ENCODE measurements at regions not wholly inside any gene's neighbourhood (a gene's known extent, or its start where the extent isn't known, plus 50 kb on each side); places are given as distances from the start of the nearest gene placed in this dataset.

DNA sequence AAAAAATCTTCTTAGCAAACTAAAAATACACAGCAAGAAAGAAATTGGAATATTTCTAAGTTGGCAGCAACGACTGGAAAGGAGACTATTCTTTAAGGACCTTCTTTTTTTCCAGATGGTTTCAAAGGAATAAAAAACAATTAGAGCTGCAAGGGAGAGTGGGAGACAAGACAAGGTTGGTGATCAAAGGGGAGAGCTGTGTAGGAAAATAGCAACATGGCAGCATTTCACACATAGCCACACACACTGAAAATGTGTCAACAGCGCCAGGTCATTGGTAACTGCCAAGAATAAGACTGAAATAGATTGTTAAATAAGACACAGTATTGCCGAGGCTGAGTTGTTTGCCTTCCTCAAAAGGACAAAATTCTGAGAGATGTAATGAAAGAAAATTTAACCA is 88.1 kb upstream of the TLE1 start:
- no peak for TF ChIP-seq SIN3A (IDR thresholded peaks at IDR 0.05; ENCODE audit: borderline replicate concordance, insufficient read depth, low read length)
- no peak for TF ChIP-seq TAF1 (IDR thresholded peaks at IDR 0.05; ENCODE audit: borderline replicate concordance, insufficient read depth, low read length)
